Mucosa of rectum (tissue), 2 donors: ENCODE measurements at regions not wholly inside any gene's neighbourhood (a gene's known extent, or its start where the extent isn't known, plus 50 kb on each side); places are given as distances from the start of the nearest gene placed in this dataset.
"Not testable (repeated sequence)": the region's sequence is repeated elsewhere in the genome, so short reads cannot be mapped to it uniquely, and the experiment has no call there.

Experiments used
- H3K27ac ChIP-seq, 2 donors: one replicate each; pipeline ENCODE4 v1.7.0; 2013; ENCODE audit warnings: inconsistent platforms in 2 of 2, low read depth in 2 of 2, low read length in 2 of 2
- H3K27me3 ChIP-seq, 2 donors: one replicate each; pipeline ENCODE4 v1.7.0; 2013; ENCODE audit warnings: low read length in 2 of 2; ENCODE audit not compliant: control insufficient read depth in 2 of 2, insufficient read depth in 2 of 2
- H3K36me3 ChIP-seq, 2 donors: one replicate each; pipeline ENCODE4 v1.7.0; 2013; ENCODE audit warnings: low read length in 2 of 2; ENCODE audit not compliant: control insufficient read depth in 2 of 2, insufficient read depth in 2 of 2
- H3K4me1 ChIP-seq, 2 donors: one replicate each; pipeline ENCODE4 v1.7.0; 2013; ENCODE audit warnings: low read length in 2 of 2, mild to moderate bottlenecking in 1 of 2; ENCODE audit not compliant: control insufficient read depth in 2 of 2, insufficient read depth in 2 of 2
- H3K4me3 ChIP-seq, 2 donors: one replicate each; pipeline ENCODE4 v1.7.0; 2013; ENCODE audit warnings: low read length in 2 of 2
- H3K9ac ChIP-seq, 2 donors: one replicate each; pipeline ENCODE4 v1.7.0; 2013; ENCODE audit warnings: low read length in 2 of 2, low read depth in 1 of 2, mild to moderate bottlenecking in 1 of 2
- H3K9me3 ChIP-seq, 2 donors: one replicate each; pipeline ENCODE4 v1.7.0; 2013; ENCODE audit warnings: low read length in 2 of 2; ENCODE audit not compliant: control insufficient read depth in 2 of 2
- donor health status: healthy.
- donor health status: Normal muscosa, but diverticular disease.

DNA sequence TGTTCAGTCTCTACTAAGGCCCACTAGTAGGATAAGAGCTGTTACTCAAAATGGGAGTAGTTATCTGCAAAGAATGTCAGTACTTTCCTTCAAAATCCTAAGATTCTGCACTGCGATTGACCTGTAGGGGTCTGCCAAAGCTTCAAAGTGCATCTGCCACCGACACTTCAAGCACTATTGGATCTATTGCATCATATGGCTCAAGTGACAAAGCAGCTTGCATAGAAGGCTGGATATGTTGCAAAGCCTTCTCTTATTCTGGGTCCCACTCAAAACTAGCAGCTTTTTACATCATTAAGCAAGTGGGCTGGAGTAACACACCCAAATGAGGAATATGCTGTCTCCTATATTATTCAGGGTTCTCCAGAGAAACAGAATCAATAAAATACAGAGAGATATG, 115.4 kb upstream of the EMCN start:
- Histone ChIP-seq H3K4me3 (no peak overlapping the region), H3K36me3 (no peaks in the 10 kb centered on the region), H3K9me3 (no peaks in the 10 kb centered on the region), H3K27me3 (no peaks in the 10 kb centered on the region), H3K9ac (no peak overlapping the region), H3K4me1 (no peaks in the 10 kb centered on the region), H3K27ac (no peak overlapping the region)

DNA sequence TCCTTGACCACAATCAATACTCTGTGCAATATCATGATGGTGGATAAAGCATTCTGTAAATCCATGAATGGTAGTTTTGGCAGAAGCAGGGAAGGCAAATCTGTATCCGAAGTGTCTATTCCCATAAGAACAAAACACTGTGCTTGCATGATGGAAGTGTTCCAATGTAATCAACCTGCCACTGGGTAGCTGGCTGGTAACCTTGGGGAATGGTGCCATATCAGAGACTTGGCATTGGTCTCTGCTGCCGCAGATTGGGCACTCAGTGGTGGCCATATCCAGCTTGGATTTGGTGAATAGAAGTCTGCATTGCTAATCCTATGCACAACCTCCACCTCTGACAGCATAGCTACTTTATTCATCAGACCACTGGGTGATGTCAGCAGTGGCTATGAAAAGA, 114.3 kb upstream of the EMCN start:
- no peaks in the 10 kb centered on the region for H3K27me3 ChIP-seq
- H3K36me3 ChIP-seq = no peaks in the 10 kb centered on the region
- H3K4me1 ChIP-seq = no peaks in the 10 kb centered on the region
- H3K9ac ChIP-seq = no peak overlapping the region
- no peaks in the 10 kb centered on the region for H3K9me3 ChIP-seq
- no peak overlapping the region for H3K27ac ChIP-seq
- H3K4me3 ChIP-seq = no peak overlapping the region

DNA sequence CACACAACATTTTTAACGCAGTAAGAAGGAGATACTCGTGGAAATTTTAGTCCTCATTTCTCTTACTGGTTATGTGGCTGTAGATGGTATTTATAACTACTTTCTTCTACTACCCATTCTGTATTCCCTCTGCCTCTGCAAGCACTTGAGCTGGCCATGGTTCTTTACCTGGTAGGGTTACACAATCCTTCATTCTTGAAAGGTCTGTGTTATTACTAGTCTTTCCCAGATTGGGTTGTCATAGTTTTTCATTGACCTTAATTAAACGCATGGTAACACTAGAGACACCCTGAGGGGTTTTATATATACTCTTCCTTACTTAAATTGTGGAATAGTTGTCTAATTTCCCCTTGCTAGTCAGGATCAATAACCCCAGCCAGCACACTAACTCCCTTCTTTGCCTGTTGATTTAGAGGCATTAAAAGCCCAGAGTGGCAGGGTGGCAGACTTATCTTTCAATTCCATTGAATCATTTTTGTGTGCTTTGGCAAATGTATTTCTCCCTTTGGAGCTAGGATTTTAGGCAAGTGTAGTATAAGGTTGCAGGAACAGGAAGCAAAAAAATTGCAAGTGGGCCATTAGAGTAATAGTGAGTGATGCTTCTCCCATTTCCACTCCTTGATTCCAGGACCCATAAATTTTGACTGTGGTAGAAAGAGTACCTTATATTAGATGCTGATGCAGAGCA, 113.6 kb upstream of the EMCN start:
- Histone ChIP-seq H3K4me1 (no peaks in the 10 kb centered on the region), H3K9ac (no peak overlapping the region), H3K36me3 (no peaks in the 10 kb centered on the region), H3K27ac (no peak overlapping the region), H3K9me3 (no peaks in the 10 kb centered on the region), H3K4me3 (no peak overlapping the region), H3K27me3 (no peaks in the 10 kb centered on the region)

DNA sequence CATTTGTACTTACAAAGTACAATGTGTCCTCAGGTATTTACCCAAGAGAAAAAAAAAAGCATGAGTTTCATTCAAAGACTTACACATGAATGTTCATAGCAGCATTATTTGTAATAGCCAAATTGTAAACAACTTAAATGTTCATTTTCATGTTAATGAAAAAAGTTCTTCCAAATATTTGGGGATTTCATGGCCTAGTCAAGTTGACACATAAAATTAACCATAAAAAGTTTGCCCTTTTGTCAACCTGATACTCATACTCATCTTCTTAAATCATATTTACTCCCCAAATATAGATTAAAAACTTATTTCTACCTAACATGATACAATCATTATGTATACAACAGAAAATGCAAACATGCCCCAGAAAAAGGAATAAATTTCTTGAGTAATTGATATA, 112.5 kb upstream of the EMCN start:
- no peaks in the 10 kb centered on the region for H3K27me3 ChIP-seq
- no peaks in the 10 kb centered on the region for H3K9me3 ChIP-seq
- no peak overlapping the region for H3K9ac ChIP-seq
- H3K4me1 ChIP-seq = no peaks in the 10 kb centered on the region
- H3K36me3 ChIP-seq = no peaks in the 10 kb centered on the region
- no peak overlapping the region for H3K27ac ChIP-seq
- no peak overlapping the region for H3K4me3 ChIP-seq

DNA sequence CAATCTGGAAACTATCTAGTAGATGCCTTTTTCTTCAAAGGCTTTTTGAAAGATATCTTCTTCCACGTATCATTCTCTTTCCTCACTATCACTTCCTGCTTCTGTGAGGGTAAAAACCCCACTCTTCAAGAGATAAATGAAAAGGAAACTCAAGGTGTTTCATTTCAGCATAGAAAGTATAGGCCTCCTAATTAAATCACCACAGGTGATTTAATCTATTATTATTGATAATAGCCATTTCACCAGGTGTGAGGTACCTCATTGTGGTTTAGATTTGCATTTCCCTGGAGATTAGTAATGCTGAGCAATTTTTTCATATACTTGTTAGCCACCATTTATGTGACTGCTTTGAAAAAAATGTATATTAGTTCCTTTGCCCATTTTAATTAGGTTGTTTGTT, 92.0 kb upstream of the EMCN start:
- no peaks in the 10 kb centered on the region for H3K4me1 ChIP-seq
- H3K27ac ChIP-seq = no peak overlapping the region
- no peak overlapping the region for H3K4me3 ChIP-seq
- no peaks in the 10 kb centered on the region for H3K27me3 ChIP-seq
- no peaks in the 10 kb centered on the region for H3K36me3 ChIP-seq
- H3K9me3 ChIP-seq = no peaks in the 10 kb centered on the region
- no peak overlapping the region for H3K9ac ChIP-seq

DNA sequence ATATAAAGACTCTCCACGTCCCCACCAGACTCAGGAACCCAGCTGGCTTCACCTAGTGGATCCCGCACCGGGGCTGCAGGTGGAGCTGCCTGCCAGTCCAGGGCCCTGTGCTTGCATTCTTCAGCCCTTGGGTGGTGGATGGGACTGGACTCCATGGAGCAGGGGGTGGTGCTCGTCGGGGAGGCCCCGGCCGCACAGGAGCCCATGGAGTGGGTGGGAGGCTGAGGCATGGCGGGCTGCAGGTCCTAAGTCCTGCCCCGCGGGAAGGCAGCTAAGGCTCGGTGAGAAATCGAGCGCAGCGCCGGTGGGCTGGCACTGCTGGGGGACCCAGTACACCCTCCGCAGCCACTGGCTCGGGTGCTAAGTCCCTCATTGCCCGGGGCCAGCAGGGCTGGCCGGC, 90.8 kb upstream of the EMCN start:
- H3K9ac ChIP-seq, H3K27me3 ChIP-seq, H3K27ac ChIP-seq, H3K9me3 ChIP-seq, H3K4me3 ChIP-seq, H3K36me3 ChIP-seq, H3K4me1 ChIP-seq: not testable (repeated sequence)

DNA sequence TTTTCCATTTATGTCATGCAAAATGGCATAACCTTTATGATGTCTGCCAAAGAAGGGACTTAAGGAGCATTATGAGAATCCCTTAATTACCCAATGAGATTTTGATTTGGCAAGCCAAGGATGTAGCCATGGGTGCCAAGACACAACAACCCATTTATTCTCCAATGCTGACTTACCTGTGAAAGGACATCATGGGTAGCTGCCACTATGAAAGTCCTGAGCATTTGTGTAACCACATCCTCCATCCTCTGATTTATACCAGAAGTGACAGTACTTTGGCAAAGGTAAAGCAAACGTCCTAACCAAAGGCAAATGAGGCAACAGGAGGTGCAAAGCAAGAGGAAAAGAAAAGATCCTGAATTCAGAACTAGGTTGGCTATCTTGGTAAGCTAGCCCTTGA, 87.3 kb upstream of the EMCN start:
- H3K27ac ChIP-seq = no peak overlapping the region
- H3K9ac ChIP-seq = no peak overlapping the region

DNA sequence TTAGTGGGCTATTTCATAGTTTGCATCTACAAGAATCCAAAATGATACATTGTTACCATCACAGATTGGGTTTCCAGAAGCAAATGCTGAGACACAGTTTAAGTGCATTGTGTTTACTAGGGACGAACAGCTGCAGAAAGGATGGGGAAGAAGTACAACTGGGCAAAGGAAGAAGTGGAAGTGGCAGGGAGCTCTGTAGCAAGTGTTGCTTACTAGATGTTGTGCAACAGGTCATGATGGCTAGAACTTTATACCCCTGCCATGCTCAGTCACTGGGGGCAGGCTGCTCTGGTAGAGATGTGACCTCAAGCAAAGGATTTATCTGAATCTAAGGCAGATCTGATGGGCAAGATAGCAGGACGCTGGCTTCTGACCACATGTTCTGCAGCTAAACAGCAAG, 76.1 kb upstream of the EMCN start:
- Histone ChIP-seq H3K9ac (no peak overlapping the region), H3K27ac (no peak overlapping the region), H3K4me3 (no peak overlapping the region), H3K4me1 (no peaks in the 10 kb centered on the region), H3K9me3 (no peaks in the 10 kb centered on the region), H3K36me3 (no peaks in the 10 kb centered on the region), H3K27me3 (no peaks in the 10 kb centered on the region)

More for the DNA sequence above, 87.3 kb upstream of the EMCN start:
- H3K36me3 ChIP-seq = no peaks in the 10 kb centered on the region
- H3K4me3 ChIP-seq = no peak overlapping the region
- no peaks in the 10 kb centered on the region for H3K9me3 ChIP-seq
- H3K27me3 ChIP-seq = no peaks in the 10 kb centered on the region
- no peaks in the 10 kb centered on the region for H3K4me1 ChIP-seq

DNA sequence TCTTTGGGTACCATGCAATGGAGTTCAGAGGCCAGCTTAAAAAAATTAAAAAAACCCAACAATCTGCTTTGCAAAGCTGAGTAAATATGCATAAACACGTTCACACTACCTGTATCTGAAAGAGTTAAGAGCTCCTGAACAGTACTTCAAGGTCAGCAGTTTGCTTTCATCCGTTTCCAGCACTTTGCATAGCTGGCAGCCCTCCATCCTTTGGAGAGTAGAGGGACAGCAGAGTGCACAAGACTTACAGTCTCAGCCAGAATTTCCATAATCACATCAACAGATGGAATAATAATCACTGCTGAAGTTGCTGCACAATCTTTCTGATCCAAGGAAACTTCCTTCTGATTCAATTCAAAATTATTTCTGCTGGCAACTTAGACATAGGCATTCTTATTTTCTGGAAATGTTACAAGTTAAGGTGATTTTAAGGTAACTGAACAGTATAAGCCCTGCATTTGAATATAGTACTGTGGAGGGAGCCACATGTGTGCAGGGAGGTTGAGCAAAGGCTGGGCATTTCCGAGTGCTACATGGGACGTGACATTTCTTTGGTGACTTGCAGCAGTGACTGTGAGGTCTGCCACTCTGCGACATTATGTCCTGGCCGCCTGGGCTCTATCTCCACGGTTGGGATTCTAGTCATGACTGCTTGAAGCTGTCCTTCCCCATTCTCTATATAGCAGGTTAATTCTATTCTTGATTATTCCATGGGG, 73.5 kb upstream of the EMCN start:
- Histone ChIP-seq H3K27ac (no peak overlapping the region), H3K9me3 (no peaks in the 10 kb centered on the region), H3K4me1 (no peaks in the 10 kb centered on the region), H3K9ac (no peak overlapping the region), H3K36me3 (no peaks in the 10 kb centered on the region), H3K27me3 (no peaks in the 10 kb centered on the region), H3K4me3 (no peak overlapping the region)

DNA sequence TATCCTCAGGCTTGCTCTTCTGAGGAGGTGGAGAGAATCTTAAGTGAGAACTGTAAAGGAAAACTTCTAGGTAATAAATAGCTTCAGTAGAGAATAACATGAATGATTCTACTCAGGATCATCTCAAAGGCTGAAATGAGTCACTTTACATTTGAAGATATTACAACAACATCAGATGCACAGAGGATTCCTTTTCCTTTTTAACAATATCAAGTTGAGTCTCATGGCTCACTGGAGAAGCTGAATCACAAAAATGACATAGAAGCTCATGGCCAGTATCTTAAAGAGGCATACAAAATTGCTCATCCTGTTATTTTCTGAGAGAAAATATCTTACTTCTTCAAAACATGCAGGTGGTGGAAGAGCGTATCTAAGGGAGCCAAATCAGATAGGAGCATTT, 72.5 kb upstream of the EMCN start:
- no peaks in the 10 kb centered on the region for H3K36me3 ChIP-seq
- no peak overlapping the region for H3K4me3 ChIP-seq
- no peak overlapping the region for H3K9ac ChIP-seq
- H3K9me3 ChIP-seq = no peaks in the 10 kb centered on the region
- H3K4me1 ChIP-seq = no peaks in the 10 kb centered on the region
- H3K27me3 ChIP-seq = no peaks in the 10 kb centered on the region
- H3K27ac ChIP-seq = no peak overlapping the region
